ENCODE measurements at regions not wholly inside any gene's neighbourhood (a gene's known extent, or its start where the extent isn't known, plus 50 kb on each side); places are given as distances from the start of the nearest gene placed in this dataset.

GRCh38 chr4:157423526-157424020 is 203.0 kb downstream of the GRIA2 start:
- no peaks in the 10 kb centered on the region for H3K36me3 ChIP-seq (ENCODE audit: insufficient read depth)
- H3K9ac ChIP-seq = no peak overlapping the region
- no peaks in the 10 kb centered on the region for H3K79me2 ChIP-seq (ENCODE audit: insufficient read depth, low read depth)
- H2AFZ ChIP-seq (ENCODE audit: low read depth) = no peak overlapping the region
- no peaks in the 10 kb centered on the region for H3K27me3 ChIP-seq (ENCODE audit: insufficient read depth, low read depth)
- H3K4me3 ChIP-seq (IDR thresholded peaks at IDR 0.05; ENCODE audit: insufficient read depth, low read depth, low read length) = no peak overlapping the region
- no peak for TF ChIP-seq CTCF (conservative IDR thresholded peaks at IDR 0.05; ENCODE audit: low read depth, low read length)
- H3K4me2 ChIP-seq = no peak overlapping the region
- no peaks in the 10 kb centered on the region for H3K4me1 ChIP-seq (ENCODE audit: low read depth, poor library complexity, severe bottlenecking)
- H4K20me1 ChIP-seq (ENCODE audit: insufficient read depth) = no peaks in the 10 kb centered on the region
- H3K27ac ChIP-seq = no peak overlapping the region

DNA sequence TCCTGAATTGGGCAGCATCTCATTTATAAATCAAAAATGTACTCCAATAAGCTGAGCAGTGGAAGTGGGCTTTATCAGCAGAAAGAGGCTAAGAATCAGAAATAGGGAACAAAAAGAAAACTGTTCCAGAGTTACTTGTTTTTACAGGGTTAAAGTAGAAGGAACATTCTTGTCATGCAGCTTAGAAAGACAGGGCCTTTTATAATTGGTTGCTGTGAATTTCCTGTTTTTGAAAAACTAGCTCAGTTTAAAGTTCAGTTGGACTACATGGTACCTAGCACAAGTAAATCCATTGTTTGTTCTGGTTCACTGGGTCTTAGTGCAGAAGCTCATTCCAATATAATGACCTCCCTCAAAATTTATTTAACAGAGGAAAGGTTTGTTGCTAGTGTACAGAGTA is 200.8 kb downstream of the GRIA2 start:
- H3K36me3 ChIP-seq (ENCODE audit: insufficient read depth) = no peaks in the 10 kb centered on the region
- H3K4me2 ChIP-seq = no peak overlapping the region
- no peak overlapping the region for H3K9ac ChIP-seq
- H3K4me1 ChIP-seq (ENCODE audit: low read depth, poor library complexity, severe bottlenecking) = no peaks in the 10 kb centered on the region
- no peak for TF ChIP-seq CTCF (conservative IDR thresholded peaks at IDR 0.05; ENCODE audit: low read depth, low read length)
- H3K4me3 ChIP-seq (IDR thresholded peaks at IDR 0.05; ENCODE audit: insufficient read depth, low read depth, low read length) = no peak overlapping the region
- no peak overlapping the region for H2AFZ ChIP-seq (ENCODE audit: low read depth)
- H4K20me1 ChIP-seq (ENCODE audit: insufficient read depth) = no peaks in the 10 kb centered on the region
- H3K27me3 ChIP-seq (ENCODE audit: insufficient read depth, low read depth) = no peaks in the 10 kb centered on the region
- no peaks in the 10 kb centered on the region for H3K79me2 ChIP-seq (ENCODE audit: insufficient read depth, low read depth)
- no peak overlapping the region for H3K27ac ChIP-seq
